GM18909 (cell line): ENCODE measurements at regions not wholly inside any gene's neighbourhood (a gene's known extent, or its start where the extent isn't known, plus 50 kb on each side); places are given as distances from the start of the nearest gene placed in this dataset.
A peak's percentile ranks its signal among the peaks of the same experiment; 100 is the strongest.

ENCODE experiments used
- ATAC-seq: cut with Tn5 transposase; IDR thresholded peaks from one replicate; pipeline ENCODE4 v1.9.1; 2021; ENCODE audit warnings: mild to moderate bottlenecking; ENCODE audit not compliant: unreplicated experiment, poor library complexity

- no peak for ATAC-seq
These were observed 51.4 kb upstream of the ITM2B start for GRCh38 chr13:48181482-48182145.

- no peak for ATAC-seq
These were observed 54.9 kb upstream of the ITM2B start for GRCh38 chr13:48178126-48178525.

GRCh38 chr13:48176781-48177180, 56.2 kb upstream of the ITM2B start:
- no peak for ATAC-seq

GRCh38 chr13:48175185-48175584, 57.8 kb upstream of the ITM2B start:
- ATAC-seq, result no peak

DNA sequence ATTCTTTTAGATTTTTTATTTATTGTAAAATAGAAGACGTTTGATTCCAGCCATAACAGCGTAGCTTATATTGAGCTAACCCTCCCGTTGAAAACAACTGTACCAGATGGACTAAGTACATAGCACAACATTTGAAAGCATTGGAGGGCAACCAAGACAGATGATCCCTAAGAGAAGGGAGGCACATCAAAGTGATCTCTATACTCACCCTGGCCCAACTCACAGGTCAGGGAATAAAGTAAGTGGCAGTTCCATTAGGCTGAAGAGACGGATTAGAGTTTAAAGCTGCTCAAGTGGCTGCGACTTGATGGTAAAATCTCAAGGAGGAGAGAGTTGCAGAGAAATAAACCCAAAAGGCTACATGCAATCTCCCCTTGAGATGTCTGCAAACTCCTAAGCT, 65.1 kb upstream of the ITM2B start:
- no peak for ATAC-seq

DNA sequence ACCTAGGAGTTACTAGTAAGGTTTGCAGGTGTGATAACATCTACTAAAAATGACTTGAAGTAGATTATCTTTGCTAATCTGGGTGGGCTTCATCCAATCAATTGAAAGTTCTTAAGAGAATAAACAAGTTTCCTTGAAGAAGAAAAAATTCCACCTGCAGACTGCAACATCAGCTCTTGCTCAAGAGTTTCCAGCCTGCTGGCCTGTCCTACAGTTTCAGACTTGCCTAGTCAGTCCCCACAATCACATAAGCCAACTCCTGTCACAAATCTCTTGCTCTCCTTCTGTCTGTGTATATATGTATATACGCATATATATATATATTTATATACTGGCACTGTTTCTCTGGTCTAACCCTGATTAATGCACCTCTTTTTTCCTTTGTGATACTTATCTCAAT, 67.3 kb upstream of the ITM2B start:
- ATAC-seq, result no peak

- ATAC-seq, result no peak
These were observed 67.9 kb upstream of the ITM2B start for GRCh38 chr13:48165063-48165462.

DNA sequence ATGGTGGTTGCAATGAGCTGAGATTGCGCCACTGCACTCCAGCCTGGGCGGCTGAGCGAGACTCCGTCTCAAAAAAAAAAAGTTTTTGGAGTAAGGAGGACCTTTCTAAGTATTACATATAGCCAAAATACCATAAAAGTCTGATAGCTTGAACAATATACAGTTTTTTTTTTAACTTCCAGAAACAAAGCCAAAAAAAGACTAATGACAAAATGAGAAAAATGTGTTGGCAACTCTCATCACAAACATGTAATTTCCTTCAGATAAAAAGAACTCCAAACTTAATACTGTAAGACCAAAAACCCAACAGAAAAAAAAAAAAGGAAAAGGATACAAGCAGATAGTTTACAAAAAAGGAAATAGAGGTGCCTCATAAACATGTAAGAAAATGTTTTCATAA, 68.2 kb upstream of the MED4 start:
- ATAC-seq, result no peak

DNA sequence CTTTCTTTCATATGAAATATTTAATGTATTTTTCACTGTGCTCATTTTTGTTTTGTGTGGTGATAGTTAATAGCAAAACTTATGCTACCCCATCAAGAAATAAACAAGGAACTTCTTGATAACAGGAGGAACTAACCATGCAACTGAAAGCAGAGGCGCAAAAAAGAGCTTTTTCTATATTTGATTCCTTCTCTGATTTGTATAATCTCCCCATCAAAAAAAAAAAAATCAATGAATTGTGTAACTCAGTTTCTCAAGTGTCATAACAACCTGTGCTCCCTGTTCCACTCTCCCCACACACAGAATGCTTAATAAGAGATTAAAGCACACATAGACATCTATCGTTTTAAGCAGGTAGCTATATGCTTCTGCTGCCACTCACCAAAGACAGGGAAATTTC, 67.3 kb upstream of the MED4 start:
- no peak for ATAC-seq

DNA sequence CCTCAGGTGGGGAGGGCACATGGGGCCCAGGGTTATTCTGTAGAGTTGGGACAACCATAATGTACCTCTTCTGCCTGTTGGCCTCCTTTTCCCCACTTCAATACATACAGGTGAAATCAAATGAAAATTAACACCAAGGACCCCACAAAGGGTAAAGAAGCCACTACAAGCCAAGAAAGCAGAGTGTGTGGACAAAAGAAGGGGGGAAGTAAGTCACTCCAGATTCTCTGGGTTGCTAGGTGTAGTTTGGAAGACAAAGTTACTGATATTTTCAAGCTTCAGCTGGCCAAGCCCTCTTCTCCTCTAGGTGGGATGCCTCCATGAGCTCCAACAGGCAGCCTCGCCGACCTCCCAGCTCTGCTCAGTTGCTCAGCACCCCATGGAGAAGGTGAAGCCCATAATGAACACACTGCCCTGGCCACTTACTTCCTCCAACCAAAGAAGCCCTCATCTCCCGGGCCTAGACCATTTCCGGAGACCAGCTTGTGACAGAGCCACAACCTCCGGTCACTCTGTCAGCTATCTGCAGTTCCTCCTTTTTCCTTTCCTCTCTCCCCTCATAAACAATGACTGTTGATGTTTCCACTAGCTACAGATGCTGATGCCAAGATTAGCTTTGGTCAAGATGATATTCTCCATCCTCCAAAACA, 66.8 kb upstream of the MED4 start:
- ATAC-seq, result no peak

DNA sequence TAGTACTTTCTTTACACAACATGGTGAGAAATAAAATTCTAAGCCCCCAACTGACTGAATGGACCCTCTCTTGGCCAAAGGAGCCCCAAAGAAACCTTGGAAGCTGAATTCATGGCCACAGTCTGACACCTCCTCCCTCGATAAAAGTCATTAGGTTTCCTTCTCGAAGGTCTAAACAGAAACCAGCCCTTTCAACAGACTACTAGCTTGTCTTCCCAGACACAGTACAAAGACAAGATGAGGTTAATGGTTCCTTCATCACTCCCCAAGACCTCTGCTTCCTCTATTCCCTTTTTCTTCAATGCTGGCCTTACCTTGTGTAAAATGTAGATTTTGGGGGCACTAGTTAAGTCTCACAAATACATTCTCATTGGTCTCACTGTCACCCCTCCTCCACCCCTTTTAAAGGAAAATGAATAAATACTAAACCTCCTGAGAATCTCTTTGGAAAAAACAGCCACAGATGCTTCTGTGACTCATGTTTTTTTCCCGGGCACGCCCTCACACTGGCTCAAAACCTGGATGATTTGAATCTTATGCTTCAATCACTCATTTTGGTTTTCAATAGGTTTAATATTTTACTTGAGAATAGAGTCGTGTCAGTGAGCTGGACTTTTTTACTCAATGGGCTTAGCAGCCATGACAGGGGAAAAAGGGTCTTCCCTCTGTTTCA, 65.8 kb upstream of the MED4 start:
- no peak for ATAC-seq

DNA sequence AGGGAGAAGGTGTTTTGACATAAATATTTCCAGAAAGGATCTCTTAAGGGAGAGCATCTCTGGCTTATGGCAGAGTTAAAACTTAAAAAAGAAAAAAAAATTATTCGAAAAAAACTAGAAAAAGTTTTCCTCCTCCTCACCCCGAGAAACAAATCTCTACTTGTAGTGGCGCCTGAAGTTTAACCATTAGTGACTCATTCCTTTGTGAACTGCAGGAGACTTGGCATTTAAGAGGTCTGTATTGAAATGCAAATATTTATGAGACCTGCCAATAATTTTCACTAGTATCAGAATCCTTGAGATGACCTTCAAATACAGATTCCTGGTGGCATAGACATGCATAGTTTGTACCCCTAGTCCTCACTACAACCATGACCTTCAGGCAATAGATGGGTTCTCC, 64.9 kb upstream of the MED4 start:
- ATAC-seq, result no peak

DNA sequence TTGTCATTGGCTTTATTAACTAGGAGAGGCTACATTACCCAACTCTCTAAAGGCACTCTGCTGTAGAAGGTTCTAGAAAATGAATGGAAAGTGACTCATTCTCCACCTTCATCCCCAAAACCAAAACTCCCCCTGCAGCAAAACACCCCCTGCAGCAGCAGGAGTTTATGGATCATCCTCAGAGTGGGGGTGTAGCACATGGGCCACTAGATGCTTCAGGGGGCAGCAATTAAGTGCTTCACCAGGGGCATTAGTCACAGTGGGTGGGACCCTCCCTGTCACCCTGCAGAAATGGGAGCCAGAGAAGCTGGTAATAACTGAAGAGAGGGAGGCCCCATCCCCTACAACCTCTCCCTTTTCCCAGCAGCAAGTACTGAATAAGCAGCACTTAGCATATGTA, 64.5 kb upstream of the MED4 start:
- ATAC-seq, result no peak

GRCh38 chr13:48158915-48159314, 64.0 kb upstream of the MED4 start:
- ATAC-seq, result no peak

DNA sequence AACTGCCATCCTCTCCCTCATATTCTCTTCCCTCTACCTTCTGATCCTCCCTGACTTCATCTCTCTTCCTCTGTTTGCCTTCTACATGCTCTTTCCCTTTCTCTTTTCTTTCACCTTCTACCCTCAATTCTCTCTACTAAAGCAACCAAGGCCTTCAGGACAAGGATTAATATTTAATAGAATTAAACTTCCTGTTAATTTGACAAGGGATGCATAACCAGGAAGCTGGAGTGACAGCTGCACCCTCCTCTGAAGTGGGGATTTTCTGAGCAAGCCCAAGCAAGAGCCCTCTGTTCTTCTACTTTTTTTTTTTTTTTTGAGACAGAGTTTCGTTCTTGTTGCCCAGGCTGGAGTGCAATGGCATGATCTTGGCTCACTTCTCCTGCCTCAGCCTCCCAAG, 63.4 kb upstream of the MED4 start:
- ATAC-seq, result peak; percentile 61

DNA sequence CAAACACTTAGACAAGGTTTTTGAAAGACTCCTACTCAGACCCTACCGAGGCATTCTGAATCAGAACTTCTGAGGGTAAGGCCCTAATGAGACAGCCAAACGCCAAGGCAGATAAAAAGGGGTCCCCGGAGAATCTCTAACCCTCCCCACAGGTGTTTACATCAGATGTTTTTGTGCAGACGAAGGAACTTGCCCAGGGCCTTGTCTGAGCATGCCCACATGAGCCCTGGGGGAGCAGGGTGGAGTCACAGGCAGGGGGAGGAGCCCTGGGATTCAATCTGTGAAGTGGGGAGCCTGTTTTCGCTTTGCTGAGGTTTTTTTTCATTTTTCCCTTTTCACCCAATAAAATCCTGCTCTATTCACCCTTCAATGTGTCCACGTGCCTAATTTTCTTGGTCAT, 61.6 kb upstream of the MED4 start:
- ATAC-seq, result peak; percentile 39

GRCh38 chr13:48155848-48156247, 60.9 kb upstream of the MED4 start:
- ATAC-seq, result no peak

DNA sequence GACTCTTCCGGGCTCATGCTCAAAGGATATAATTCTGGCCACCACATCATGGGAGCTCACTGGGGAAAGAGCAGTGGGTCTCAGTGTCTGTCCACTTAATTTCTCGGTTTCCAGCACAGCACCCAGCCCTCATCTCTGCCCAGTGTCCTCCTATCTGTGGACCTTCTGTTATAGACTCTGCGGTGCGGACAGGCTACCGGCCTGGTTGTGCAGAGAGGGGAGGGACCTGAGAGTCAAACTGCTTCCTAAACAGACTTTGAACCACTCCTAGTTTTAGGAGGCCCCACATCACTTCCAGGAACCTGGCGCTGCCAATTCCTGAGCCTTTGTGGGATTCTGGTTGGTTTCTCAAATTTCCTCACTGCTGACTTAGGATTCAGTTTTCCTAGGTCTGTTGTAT, 59.8 kb upstream of the MED4 start:
- no peak for ATAC-seq

- ATAC-seq, result no peak
These were observed 58.3 kb upstream of the MED4 start for GRCh38 chr13:48153186-48153585.

- ATAC-seq, result no peak
These were observed 56.7 kb upstream of the MED4 start for GRCh38 chr13:48151363-48152161.

DNA sequence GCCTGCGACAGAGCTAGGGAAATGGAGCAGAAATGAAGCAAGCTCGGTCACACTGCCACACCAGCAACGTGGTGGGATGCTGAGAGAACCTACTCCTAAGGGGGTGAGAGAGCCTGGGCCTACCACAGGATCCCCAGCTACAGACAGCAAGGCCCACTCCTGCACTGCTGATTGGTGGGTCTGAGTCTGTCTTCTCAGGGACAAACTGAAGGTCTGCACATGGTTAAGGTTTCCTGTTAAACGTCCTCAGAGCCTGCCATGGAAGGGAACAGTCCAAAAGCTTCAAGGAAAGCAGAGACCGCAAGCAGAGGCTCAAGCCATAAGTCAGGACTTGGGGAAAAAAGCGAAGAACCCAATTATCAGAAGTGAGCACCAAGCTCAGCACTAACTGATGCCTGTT, 53.5 kb upstream of the MED4 start:
- no peak for ATAC-seq
